K562 (cell line): ENCODE measurements at regions not wholly inside any gene's neighbourhood (a gene's known extent, or its start where the extent isn't known, plus 50 kb on each side); places are given as distances from the start of the nearest gene placed in this dataset.

Experiments
- ARHGAP35 ChIP-seq: fragments of 450-650 bp; IDR thresholded peaks from 2 replicates; pipeline ENCODE4 v1.6.1; 2018; ENCODE audit not compliant: partially characterized antibody
- ASH1L ChIP-seq: fragments of 450-650 bp; IDR thresholded peaks from 2 replicates; pipeline ENCODE4 v1.6.1; 2018; ENCODE audit warnings: borderline replicate concordance, mild to moderate bottlenecking, low read depth; ENCODE audit not compliant: partially characterized antibody
- HDAC2 ChIP-seq: fragments of 450-650 bp; IDR thresholded peaks from 2 replicates; pipeline ENCODE4 v1.6.1; 2016; ENCODE audit warnings: mild to moderate bottlenecking
- MTA3 ChIP-seq: fragments of 450-650 bp; formaldehyde crosslinking; IDR thresholded peaks from 2 replicates; pipeline ENCODE4 v1.6.1; 2017; ENCODE audit warnings: mild to moderate bottlenecking, borderline replicate concordance
- POLR2AphosphoS5 ChIP-seq: IDR thresholded peaks from 2 replicates; pipeline ENCODE4 v1.6.1; 2011; ENCODE audit warnings: mild to moderate bottlenecking, low read depth, low read length, moderate library complexity; ENCODE audit not compliant: control insufficient read depth, insufficient read depth
- PYGO2 ChIP-seq: fragments of 450-650 bp; IDR thresholded peaks from 2 replicates; pipeline ENCODE4 v1.6.1; 2016; ENCODE audit warnings: mild to moderate bottlenecking, missing genetic modification characterization, moderate library complexity, missing compliant biosample characterization
- RB1 ChIP-seq: fragments of 450-650 bp; IDR thresholded peaks from 2 replicates; pipeline ENCODE4 v1.6.1; 2017; ENCODE audit warnings: low read depth, mild to moderate bottlenecking
- SMC3 ChIP-seq: conservative IDR thresholded peaks from 2 replicates; pipeline ENCODE4 v1.6.1; 2011; ENCODE audit warnings: low read depth, low read length, improper control_type of control experiment; ENCODE audit not compliant: insufficient read depth
- SRSF1 ChIP-seq: fragments of 200-400 bp; formaldehyde crosslinking; IDR thresholded peaks from 2 replicates; pipeline ENCODE4 v1.6.1; 2017; ENCODE audit warnings: mild to moderate bottlenecking, low read depth, low read length, moderate library complexity
- SRSF9 ChIP-seq: fragments of 200-400 bp; formaldehyde crosslinking; IDR thresholded peaks from 2 replicates; pipeline ENCODE4 v1.6.1; 2017; ENCODE audit warnings: low read depth, low read length, borderline replicate concordance
- STAG1 ChIP-seq: sonication (generic); formaldehyde crosslinking; IDR thresholded peaks from 2 replicates; pipeline ENCODE4 v1.5.0; 2020; ENCODE audit warnings: missing genetic modification reagents, borderline replicate concordance
- TBP ChIP-seq: optimal IDR thresholded peaks from 2 replicates; pipeline ENCODE3; 2011; ENCODE audit warnings: low read depth, low read length, improper control_type of control experiment
- TEAD4 ChIP-seq, 2 experiments: sonication (generic) in 1 of 2; formaldehyde crosslinking in 1 of 2; IDR thresholded peaks; 2 replicates each; pipeline versions ENCODE4 v1.6.1 to v1.8.0; 2012 to 2022; ENCODE audit warnings: borderline replicate concordance in 1 of 2, inconsistent platforms in 1 of 2, low read length in 1 of 2, mild to moderate bottlenecking in 1 of 2, missing genetic modification reagents in 1 of 2
- TOE1 ChIP-seq, 2 experiments: fragments of 450-650 bp in 1 of 2; sonication (generic) in 1 of 2; formaldehyde crosslinking in 1 of 2; IDR thresholded peaks; 2 replicates each; pipeline versions ENCODE4 v1.7.1 to v1.8.0; 2016 to 2022; ENCODE audit warnings: borderline replicate concordance in 2 of 2, mild to moderate bottlenecking in 2 of 2, antibody characterized with exemption in 1 of 2, inconsistent platforms in 1 of 2, low read depth in 1 of 2, missing genetic modification reagents in 1 of 2, moderate library complexity in 1 of 2
- YBX1 ChIP-seq: fragments of 450-650 bp; IDR thresholded peaks from 2 replicates; pipeline ENCODE4 v1.7.1; 2016; ENCODE audit warnings: mild to moderate bottlenecking
- ZNF263 ChIP-seq: sonication (generic); formaldehyde crosslinking; IDR thresholded peaks from 2 replicates; pipeline ENCODE4 v1.8.0; 2022; ENCODE audit warnings: mild to moderate bottlenecking, missing genetic modification reagents, borderline replicate concordance
- ZNF76 ChIP-seq: fragments of 250-450 bp; sonication (Bioruptor Pico); IDR thresholded peaks from 2 replicates; pipeline ENCODE4 v1.4.0; 2020; ENCODE audit warnings: mild to moderate bottlenecking, moderate library complexity, borderline replicate concordance
- ZNF766 ChIP-seq: fragments of 200-800 bp; sonication (Bioruptor generic); conservative IDR thresholded peaks from 2 replicates; pipeline ENCODE4 v1.6.1; 2016; ENCODE audit warnings: missing genetic modification characterization, missing compliant biosample characterization
- TF ChIP-seq, protein P1 (sequence below): fragments of 450-650 bp; IDR thresholded peaks from 2 replicates; pipeline ENCODE4 v1.6.1; 2016
- TF ChIP-seq, protein P2 (sequence below): sonication (generic); formaldehyde crosslinking; IDR thresholded peaks from 2 replicates; pipeline ENCODE4 v1.8.0; 2022; ENCODE audit warnings: missing genetic modification reagents, mild to moderate bottlenecking, borderline replicate concordance
- TF ChIP-seq, protein P3 (sequence below), 2 experiments: fragments of 450-650 bp in 1 of 2; sonication (generic) in 1 of 2; formaldehyde crosslinking in 1 of 2; IDR thresholded peaks in 1 of 2; conservative IDR thresholded peaks in 1 of 2; 2 replicates each; pipeline versions ENCODE4 v1.6.1 to v1.8.1; 2016 to 2023; ENCODE audit warnings: mild to moderate bottlenecking in 2 of 2, moderate library complexity in 2 of 2, inconsistent platforms in 1 of 2, missing genetic modification reagents in 1 of 2
- TF ChIP-seq, protein P4 (sequence below), 2 experiments: fragments of 250-450 bp in 1 of 2; fragments of 450-650 bp in 1 of 2; sonication (Bioruptor Pico) in 1 of 2; IDR thresholded peaks; 2 replicates each; pipeline versions ENCODE4 v1.6.1 to v1.8.0; 2016 to 2021; ENCODE audit warnings: mild to moderate bottlenecking in 2 of 2, moderate library complexity in 2 of 2, missing compliant biosample characterization in 1 of 2, missing genetic modification characterization in 1 of 2

DNA sequence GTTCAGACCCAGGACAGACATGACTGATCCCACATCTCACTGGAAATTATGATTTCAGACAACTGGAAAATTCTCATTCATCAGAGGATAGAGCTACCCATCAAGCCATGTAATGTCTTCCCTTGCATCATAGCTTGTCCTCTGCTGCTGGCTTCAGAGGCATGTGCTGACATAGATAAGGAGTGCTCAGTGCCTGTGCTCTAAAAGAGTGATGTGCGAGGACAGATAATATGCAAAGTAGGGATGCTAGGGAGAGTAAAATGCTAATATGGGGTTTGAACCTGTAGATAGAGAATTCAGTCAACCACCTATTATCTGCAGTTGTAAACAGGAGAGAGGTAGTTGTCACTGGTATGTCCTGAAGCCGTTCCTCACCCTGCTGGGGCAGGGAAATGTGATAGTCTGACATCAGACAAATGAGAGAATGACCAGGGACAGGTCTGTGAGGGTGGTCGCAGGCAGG is 349.7 kb upstream of the CCL2 start (continued):
- TF ChIP-seq TOE1 (IDR thresholded peaks at IDR 0.05; ENCODE audit: borderline replicate concordance) (peak; percentile 66; the same call in 1 of the 2 replicates), TOE1 (CRISPR knock-in tag; IDR thresholded peaks at IDR 0.05; ENCODE audit: borderline replicate concordance, low read depth) (no peak), YBX1 (no peak), ZNF766 (CRISPR knock-in tag) (peak; percentile 92), PYGO2 (peak; percentile 82), TEAD4 (IDR thresholded peaks at IDR 0.05; ENCODE audit: low read length) (peak; percentile 100), TEAD4 (CRISPR knock-in tag; IDR thresholded peaks at IDR 0.05; ENCODE audit: borderline replicate concordance) (no peak), TBP (peak; percentile 47), POLR2AphosphoS5 (peak; percentile 98), STAG1 (CRISPR knock-in tag) (no peak), ZNF263 (CRISPR knock-in tag) (peak; percentile 58; the same call in 1 of the 2 replicates), MTA3 (peak; percentile 94), ASH1L (no peak), SMC3 (0 out of 2 replicates have a peak, but pooled peaks have one; percentile 20), ARHGAP35 (no peak), ZNF76 (CRISPR knock-in tag) (peak; percentile 58; the same call in 1 of the 2 replicates), HDAC2 (peak; percentile 98), SRSF9 (no peak), RB1 (0 out of 2 replicates have a peak, but pooled peaks have one; percentile 18), SRSF1 (no peak)
- TF ChIP-seq, protein P1, sequence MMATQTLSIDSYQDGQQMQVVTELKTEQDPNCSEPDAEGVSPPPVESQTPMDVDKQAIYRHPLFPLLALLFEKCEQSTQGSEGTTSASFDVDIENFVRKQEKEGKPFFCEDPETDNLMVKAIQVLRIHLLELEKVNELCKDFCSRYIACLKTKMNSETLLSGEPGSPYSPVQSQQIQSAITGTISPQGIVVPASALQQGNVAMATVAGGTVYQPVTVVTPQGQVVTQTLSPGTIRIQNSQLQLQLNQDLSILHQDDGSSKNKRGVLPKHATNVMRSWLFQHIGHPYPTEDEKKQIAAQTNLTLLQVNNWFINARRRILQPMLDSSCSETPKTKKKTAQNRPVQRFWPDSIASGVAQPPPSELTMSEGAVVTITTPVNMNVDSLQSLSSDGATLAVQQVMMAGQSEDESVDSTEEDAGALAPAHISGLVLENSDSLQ, result peak; percentile 90
- TF ChIP-seq, protein P2, sequence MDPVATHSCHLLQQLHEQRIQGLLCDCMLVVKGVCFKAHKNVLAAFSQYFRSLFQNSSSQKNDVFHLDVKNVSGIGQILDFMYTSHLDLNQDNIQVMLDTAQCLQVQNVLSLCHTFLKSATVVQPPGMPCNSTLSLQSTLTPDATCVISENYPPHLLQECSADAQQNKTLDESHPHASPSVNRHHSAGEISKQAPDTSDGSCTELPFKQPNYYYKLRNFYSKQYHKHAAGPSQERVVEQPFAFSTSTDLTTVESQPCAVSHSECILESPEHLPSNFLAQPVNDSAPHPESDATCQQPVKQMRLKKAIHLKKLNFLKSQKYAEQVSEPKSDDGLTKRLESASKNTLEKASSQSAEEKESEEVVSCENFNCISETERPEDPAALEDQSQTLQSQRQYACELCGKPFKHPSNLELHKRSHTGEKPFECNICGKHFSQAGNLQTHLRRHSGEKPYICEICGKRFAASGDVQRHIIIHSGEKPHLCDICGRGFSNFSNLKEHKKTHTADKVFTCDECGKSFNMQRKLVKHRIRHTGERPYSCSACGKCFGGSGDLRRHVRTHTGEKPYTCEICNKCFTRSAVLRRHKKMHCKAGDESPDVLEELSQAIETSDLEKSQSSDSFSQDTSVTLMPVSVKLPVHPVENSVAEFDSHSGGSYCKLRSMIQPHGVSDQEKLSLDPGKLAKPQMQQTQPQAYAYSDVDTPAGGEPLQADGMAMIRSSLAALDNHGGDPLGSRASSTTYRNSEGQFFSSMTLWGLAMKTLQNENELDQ (CRISPR knock-in tag), result no peak
- TF ChIP-seq, protein P3, sequence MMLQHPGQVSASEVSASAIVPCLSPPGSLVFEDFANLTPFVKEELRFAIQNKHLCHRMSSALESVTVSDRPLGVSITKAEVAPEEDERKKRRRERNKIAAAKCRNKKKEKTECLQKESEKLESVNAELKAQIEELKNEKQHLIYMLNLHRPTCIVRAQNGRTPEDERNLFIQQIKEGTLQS (IDR thresholded peaks at IDR 0.05), result peak; percentile 99
- TF ChIP-seq, protein P3 (CRISPR knock-in tag; conservative IDR thresholded peaks at IDR 0.05), result peak; percentile 97
- TF ChIP-seq, protein P4, sequence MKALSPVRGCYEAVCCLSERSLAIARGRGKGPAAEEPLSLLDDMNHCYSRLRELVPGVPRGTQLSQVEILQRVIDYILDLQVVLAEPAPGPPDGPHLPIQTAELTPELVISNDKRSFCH (CRISPR knock-in tag; IDR thresholded peaks at IDR 0.05), result no peak
- TF ChIP-seq, protein P4 (tag; IDR thresholded peaks at IDR 0.05), result 0 out of 2 replicates have a peak, but pooled peaks have one; percentile 43
